EL (cell line): ENCODE measurements at regions not wholly inside any gene's neighbourhood (a gene's known extent, or its start where the extent isn't known, plus 50 kb on each side); places are given as distances from the start of the nearest gene placed in this dataset.
"Not testable (repeated sequence)": the region's sequence is repeated elsewhere in the genome, so short reads cannot be mapped to it uniquely, and the experiment has no call there.

Experiments used
- DNase-seq: peaks from one replicate; pipeline ENCODE4 v3.0.0-alpha.2; 2016

DNA sequence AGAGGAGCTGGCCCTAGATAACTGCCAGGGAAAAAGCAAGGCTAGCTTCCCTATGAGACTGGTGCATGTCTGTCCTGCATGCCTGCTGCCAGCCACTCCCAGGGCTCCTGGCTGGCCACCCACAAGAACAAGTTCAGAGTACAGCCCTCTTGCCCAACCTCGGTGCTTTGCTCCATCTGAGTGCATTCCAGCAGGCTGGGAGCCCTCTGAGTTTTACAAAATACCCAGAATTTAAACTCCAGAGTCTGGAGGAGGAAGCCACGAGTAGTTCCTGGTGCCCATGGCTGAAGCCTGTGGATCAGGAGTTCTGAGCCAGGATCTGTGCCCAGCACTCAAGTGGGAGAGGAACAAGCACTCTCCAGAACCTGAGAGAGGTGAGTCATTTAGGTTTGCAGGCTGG lies 111.6 kb downstream of the MAGEE2 start:
- DNase-seq, result no peak

- DNase-seq, result no peak
Observed at GRCh38 chrX:75655627-75656026, 129.4 kb downstream of the MAGEE2 start.

DNA sequence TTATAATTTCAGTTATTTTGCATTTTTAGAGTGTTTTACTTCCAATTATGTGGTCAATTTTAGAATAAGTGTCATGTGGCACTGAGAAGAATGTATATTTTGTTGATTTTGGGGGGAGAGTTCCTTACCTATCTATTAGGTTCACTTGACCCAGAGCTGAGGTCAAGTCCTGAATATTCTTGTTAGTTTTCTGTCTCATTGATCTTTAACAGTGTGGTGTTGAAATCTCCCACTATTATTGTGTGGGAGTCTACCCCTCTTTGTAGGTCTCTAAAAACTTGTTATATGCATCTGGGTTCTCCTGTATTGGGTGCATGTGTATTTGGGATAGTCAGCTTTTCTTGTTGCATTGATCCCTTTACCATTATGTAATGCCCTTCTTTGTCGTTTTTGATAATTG lies 127.0 kb upstream of the ZDHHC15 start:
- no peak for DNase-seq

GRCh38 chrX:75648803-75649588 lies 126.2 kb upstream of the ZDHHC15 start:
- DNase-seq, result no peak

GRCh38 chrX:75642811-75643361 lies 120.0 kb upstream of the ZDHHC15 start:
- DNase-seq, result no peak

GRCh38 chrX:75638332-75638731 lies 115.5 kb upstream of the ZDHHC15 start:
- DNase-seq, result no peak

DNA sequence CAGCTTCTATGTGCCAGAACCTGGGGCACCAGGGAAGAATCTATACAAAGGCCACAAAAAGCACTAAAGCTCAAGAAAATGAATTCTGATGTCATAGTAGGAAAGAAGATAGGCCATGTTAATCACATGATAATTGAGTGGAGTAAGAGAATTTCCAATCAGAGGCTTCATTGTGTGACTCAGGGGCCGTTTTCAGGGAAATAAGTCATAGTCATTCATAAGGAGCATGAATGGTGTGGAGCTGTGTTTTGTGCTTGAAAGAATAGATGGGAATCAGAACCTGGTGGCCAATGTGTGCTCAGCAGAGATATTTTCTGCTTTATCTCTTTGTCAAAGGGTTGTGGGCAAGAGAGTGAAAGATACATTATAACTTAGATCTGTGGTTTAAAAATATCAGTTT lies 102.4 kb upstream of the ZDHHC15 start:
- no peak for DNase-seq

DNA sequence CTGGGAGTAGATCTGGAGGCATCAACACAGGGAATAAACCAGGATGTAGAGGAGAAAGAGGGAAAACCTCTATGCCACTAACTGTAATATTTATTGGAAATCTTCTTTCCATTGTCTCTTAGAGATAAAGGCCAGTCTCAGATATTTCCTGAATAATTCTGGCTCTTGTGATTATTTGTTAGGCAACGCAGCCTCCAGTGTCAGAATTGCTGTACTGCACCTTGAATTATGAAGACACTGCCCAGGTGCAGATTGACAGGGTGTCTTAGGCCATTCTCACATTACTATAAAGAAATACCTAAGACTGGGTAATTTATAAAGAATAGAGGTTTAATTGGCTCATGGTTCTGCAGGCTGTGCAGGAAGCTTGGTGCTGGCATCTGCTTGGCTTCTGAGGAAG lies 100.7 kb upstream of the ZDHHC15 start:
- no peak for DNase-seq

DNA sequence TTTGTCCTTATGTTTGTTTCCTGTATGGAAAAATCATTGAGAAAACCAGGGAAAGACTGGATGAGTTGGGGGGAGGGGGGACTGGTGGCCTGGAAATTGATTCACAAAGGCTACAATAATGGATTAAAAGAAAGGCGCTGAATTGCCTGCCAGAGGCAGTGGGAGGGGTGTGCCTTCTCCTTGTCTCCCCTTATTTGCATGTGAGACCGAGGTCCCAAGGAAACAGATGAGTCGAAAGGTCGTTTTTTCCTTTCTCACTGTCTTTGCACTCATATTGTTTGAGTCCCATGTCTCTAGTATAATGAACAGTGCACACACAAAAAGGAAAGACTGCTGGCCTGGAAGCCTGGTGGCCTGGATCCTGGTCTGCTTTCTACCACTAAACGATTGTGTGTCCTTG lies 86.6 kb upstream of the ZDHHC15 start:
- DNase-seq, result no peak

DNA sequence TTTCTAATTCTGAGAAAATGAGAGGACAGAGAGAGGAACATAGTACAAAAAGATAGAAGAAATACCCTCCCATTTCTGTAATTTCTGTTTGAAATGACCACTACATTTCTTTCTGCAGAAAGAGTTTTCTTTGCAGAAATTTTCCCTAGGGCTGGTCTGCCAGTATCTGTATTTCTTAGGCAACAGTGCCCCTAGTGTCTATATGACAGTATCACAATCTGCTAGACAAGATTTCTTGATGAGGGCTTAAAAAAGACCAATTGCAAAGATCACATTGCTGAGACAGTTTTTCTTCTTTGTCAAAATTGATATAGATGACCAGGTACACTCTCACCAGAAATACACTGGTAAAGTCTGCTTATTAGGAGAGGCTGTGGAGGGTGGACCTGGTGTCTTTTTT lies 81.0 kb upstream of the ZDHHC15 start:
- DNase-seq, result peak; percentile 0

GRCh38 chrX:75602022-75602421 lies 79.2 kb upstream of the ZDHHC15 start:
- not testable (repeated sequence) for DNase-seq

DNA sequence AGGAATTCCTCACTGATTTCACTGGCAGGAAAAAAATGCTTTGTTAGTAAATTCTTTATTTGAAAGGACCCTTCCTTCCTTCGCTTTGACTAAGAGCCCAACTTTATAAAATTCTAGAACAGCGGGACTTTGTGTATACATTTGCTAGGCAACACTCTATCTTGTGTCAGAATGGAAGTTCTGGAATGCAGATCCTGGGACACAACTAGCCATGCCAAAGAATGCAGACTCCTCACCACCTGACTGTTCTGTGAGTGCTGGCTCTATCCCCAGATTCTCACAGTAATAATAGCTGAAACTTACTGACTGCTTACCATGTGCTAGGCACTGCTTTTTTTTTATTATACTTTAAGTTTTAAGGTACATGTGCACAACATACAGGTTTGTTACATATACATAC lies 73.3 kb upstream of the ZDHHC15 start:
- no peak for DNase-seq

DNA sequence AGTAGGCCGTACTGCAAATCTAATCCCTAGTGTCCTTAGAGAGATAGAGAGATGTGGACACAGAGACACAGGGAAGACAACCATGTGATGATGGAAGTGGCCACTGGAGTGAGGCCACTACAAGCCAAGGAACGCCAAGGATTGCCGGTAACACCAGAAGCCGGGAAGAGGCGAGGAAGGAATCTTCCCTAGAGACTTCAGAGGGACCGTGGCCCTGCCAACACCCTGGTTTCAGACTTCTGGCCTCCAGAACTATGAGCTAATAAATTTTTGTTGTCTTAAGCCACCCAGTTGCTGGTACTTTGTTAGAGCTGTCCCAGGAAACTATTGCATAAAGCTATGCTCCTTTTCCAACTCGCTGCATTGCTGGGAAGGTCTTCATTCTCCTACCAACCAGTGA lies 70.3 kb upstream of the ZDHHC15 start:
- not testable (repeated sequence) for DNase-seq

DNA sequence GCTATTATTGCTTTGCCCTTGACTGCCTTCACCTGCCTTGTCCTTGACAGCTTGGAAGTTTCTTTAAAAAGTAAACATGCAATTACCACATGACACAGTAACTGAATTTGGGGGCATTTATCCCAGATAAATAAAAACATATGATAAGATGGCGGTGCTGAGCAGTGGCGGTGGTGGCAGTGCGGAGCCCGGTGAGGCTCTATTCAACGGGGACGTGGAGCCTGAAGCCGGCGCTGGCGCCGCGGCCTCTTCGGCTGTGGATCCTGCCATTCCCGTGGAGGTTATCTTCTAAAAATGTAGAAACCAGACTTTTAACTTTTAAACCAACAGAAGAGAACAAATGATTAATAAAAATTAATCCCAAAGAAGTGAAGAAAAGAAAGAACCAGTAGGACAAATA lies 59.7 kb upstream of the ZDHHC15 start:
- no peak for DNase-seq
